Omental fat pad (tissue), 3 donors: ENCODE measurements at regions not wholly inside any gene's neighbourhood (a gene's known extent, or its start where the extent isn't known, plus 50 kb on each side); places are given as distances from the start of the nearest gene placed in this dataset.

ENCODE experiments used
- ATAC-seq: fragments of 150-250 bp; one replicate; pipeline ENCODE4 v1.9.1; 2016; ENCODE audit warnings: mild to moderate bottlenecking, moderate library complexity; ENCODE audit not compliant: low FRiP score
- DNase-seq: peaks from one replicate; pipeline ENCODE4 v3.0.0-alpha.2; 2019; ENCODE audit warnings: low spot score
- TF ChIP-seq, protein P1 (sequence below), 3 donors: fragments of 450-650 bp; IDR thresholded peaks; one replicate each; pipeline ENCODE4 v1.5.1; 2016 to 2017; ENCODE audit warnings: antibody characterized with exemption in 3 of 3, mild to moderate bottlenecking in 3 of 3, moderate library complexity in 2 of 3

GRCh38 chr6:154606860-154607259 lies 96.4 kb upstream of the CNKSR3 start:
- TF ChIP-seq, protein P1, sequence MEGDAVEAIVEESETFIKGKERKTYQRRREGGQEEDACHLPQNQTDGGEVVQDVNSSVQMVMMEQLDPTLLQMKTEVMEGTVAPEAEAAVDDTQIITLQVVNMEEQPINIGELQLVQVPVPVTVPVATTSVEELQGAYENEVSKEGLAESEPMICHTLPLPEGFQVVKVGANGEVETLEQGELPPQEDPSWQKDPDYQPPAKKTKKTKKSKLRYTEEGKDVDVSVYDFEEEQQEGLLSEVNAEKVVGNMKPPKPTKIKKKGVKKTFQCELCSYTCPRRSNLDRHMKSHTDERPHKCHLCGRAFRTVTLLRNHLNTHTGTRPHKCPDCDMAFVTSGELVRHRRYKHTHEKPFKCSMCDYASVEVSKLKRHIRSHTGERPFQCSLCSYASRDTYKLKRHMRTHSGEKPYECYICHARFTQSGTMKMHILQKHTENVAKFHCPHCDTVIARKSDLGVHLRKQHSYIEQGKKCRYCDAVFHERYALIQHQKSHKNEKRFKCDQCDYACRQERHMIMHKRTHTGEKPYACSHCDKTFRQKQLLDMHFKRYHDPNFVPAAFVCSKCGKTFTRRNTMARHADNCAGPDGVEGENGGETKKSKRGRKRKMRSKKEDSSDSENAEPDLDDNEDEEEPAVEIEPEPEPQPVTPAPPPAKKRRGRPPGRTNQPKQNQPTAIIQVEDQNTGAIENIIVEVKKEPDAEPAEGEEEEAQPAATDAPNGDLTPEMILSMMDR (IDR thresholded peaks at IDR 0.05), result no peak
- ATAC-seq (no peak), DNase-seq (no peak)

- TF ChIP-seq, protein P1 (IDR thresholded peaks at IDR 0.05), result no peak
- DNase-seq, result no peak
- no peak for ATAC-seq
Observed at GRCh38 chr6:154611241-154611640, 100.8 kb upstream of the CNKSR3 start.

GRCh38 chr6:154611847-154612246 lies 101.4 kb upstream of the CNKSR3 start:
- DNase-seq (no peak), ATAC-seq (no peak)
- TF ChIP-seq, protein P1 (IDR thresholded peaks at IDR 0.05), result no peak

DNA sequence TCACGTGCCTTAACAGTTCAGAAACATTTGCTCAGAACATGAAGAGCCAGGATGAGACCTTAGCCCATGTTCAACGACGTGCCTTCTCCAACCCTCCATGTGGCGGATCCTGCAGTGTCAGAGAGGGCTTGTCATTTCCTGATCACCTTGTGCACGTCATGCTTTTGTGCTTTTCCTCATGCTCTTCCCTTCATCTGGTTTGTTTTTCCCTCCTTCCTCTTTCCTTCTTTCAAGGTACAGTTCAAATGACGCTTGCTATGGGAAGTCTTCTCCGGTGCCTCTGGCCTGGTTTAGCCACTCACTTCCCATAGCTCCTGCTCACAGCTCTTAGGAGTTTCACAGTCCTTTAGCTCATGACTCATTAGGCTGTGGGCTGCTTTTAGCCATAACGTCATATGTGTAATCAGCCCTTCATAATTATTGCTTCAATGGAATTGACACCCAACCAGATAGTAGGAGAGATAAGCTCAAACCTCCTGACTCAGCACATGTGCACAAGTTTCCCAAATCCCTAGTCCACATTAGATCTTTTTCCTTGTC lies 102.7 kb upstream of the CNKSR3 start:
- TF ChIP-seq, protein P1 (IDR thresholded peaks at IDR 0.05), result no peak
- ATAC-seq, result peak; percentile 64
- no peak for DNase-seq

DNA sequence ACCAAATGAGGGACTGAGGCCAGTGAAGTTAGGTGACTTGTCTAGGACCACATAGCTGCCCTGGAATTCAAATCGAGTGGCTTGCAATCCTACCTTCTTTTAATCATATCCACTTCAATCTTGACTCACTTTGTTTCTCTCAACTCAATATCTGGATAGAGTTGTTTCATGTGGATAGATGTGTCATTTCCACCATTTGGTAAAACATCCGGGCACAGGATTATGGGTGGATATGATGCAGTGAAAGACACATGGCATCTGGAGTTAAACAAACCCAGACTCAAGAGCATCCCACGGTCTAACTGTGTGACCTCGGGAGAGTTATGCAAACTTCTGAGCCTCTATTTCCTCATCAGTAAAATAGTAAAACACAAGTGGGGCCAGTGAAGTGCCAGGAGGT lies 103.6 kb upstream of the CNKSR3 start:
- TF ChIP-seq, protein P1 (IDR thresholded peaks at IDR 0.05), result no peak
- ATAC-seq (no peak), DNase-seq (no peak)

- no peak for ATAC-seq
- DNase-seq, result no peak
- TF ChIP-seq, protein P1 (IDR thresholded peaks at IDR 0.05), result no peak
Observed at GRCh38 chr6:154614641-154615040, 104.2 kb upstream of the CNKSR3 start.

- DNase-seq, result no peak
- TF ChIP-seq, protein P1 (IDR thresholded peaks at IDR 0.05), result no peak
- ATAC-seq, result peak; percentile 24
Observed at GRCh38 chr6:154615483-154616025, 105.1 kb upstream of the CNKSR3 start.
